ENCODE measurements at regions not wholly inside any gene's neighbourhood (a gene's known extent, or its start where the extent isn't known, plus 50 kb on each side); places are given as distances from the start of the nearest gene placed in this dataset.

GRCh38 chr2:83015035-83015715 lies 1443.9 kb downstream of the SUCLG1 start:
- TF ChIP-seq MAX (IDR thresholded peaks at IDR 0.05) (no peak), EP300 (IDR thresholded peaks at IDR 0.05; ENCODE audit: borderline replicate concordance) (no peak), CREB1 (IDR thresholded peaks at IDR 0.05; ENCODE audit: low read depth) (no peak), ZBTB7A (IDR thresholded peaks at IDR 0.05; ENCODE audit: low read depth) (no peak), TCF12 (IDR thresholded peaks at IDR 0.05; ENCODE audit: low read depth) (no peak)
